Activated T-cell treated with anti-CD3 and anti-CD28 coated beads, Interleukin-2, amount 50 U/mL, for 48 hours (primary cell): ENCODE measurements at regions not wholly inside any gene's neighbourhood (a gene's known extent, or its start where the extent isn't known, plus 50 kb on each side); places are given as distances from the start of the nearest gene placed in this dataset.

ENCODE experiments used
- DNase-seq, 2 experiments: peaks; one replicate each; pipeline ENCODE4 v3.0.0-alpha.2; 2020

DNA sequence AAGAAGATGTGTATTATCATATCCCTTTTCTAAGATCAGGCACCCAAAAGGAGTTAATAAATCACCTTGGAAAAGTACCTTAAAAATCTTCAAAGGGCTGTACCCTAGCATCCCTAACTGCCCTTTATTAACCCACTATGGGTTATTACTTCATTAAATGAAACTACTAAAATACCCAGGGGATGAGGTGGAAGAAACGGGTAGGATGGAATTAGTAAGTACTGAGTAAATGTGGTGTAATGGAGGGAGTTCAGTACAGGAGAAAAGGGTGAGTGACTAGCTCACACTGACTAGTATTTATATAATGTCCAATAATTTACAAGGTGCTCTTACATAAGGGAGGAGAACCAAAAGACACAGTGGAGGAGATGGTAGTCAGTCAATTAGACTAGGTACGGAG lies 51.0 kb upstream of the RASGEF1B start:
- DNase-seq = no peak

DNA sequence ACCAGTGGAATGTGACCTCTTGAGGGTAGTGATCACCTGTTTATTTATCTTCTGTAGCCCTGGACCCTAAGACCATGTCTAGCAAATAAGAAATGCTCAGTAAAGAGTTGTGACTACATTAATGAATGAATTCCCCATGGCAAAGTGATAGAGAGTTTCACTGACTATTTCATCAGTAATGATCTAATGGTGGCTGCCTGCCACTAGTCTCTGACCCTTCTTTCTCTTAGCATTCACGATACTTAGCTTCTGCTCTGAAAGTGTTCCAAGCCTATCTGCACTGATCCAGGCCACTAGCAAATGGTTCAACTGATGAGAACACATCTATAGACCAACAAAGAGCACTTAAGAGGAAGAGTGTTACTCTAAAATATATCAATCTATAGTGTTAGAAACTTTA lies 50.0 kb upstream of the RASGEF1B start:
- DNase-seq = no peak
